ENCODE measurements at regions not wholly inside any gene's neighbourhood (a gene's known extent, or its start where the extent isn't known, plus 50 kb on each side); places are given as distances from the start of the nearest gene placed in this dataset.

- no peak for DNase-seq
Observed at GRCh38 chr4:28350485-28350884, 1489.8 kb downstream of the STIM2 start.

GRCh38 chr4:28351102-28351501, 1490.5 kb downstream of the STIM2 start:
- no peak for DNase-seq

- no peak for DNase-seq
Observed at GRCh38 chr4:28351826-28352225, 1491.2 kb downstream of the STIM2 start.

GRCh38 chr4:28354880-28355656, 1494.4 kb downstream of the STIM2 start:
- no peak for DNase-seq

GRCh38 chr4:28357990-28358389, 1497.3 kb downstream of the STIM2 start:
- DNase-seq = no peak

GRCh38 chr4:28358606-28359005, 1498.0 kb downstream of the STIM2 start:
- no peak for DNase-seq

GRCh38 chr4:28360681-28361080, 1500.0 kb downstream of the STIM2 start:
- DNase-seq = no peak

GRCh38 chr4:28362169-28362568, 1501.5 kb downstream of the STIM2 start:
- no peak for DNase-seq

GRCh38 chr4:28369499-28369898, 1508.9 kb downstream of the STIM2 start:
- no peak for DNase-seq

- no peak for DNase-seq
Observed at GRCh38 chr4:28373191-28373590, 1512.5 kb downstream of the STIM2 start.

- no peak for DNase-seq
Observed at GRCh38 chr4:28373601-28374000, 1513.0 kb downstream of the STIM2 start.

- no peak for DNase-seq
Observed at GRCh38 chr4:28378109-28378830, 1517.6 kb downstream of the STIM2 start.

GRCh38 chr4:28385801-28386200, 1525.2 kb downstream of the STIM2 start:
- DNase-seq = no peak

- DNase-seq = no peak
Observed at GRCh38 chr4:28386776-28387175, 1526.1 kb downstream of the STIM2 start.

GRCh38 chr4:28388471-28388870, 1527.8 kb downstream of the STIM2 start:
- DNase-seq = no peak

- no peak for DNase-seq
Observed at GRCh38 chr4:28391877-28392276, 1531.2 kb downstream of the STIM2 start.

GRCh38 chr4:28402751-28403150, 1542.1 kb downstream of the STIM2 start:
- no peak for DNase-seq

- DNase-seq = no peak
Observed at GRCh38 chr4:28421221-28421620, 1560.6 kb downstream of the STIM2 start.

GRCh38 chr4:28426251-28426650, 1565.6 kb downstream of the STIM2 start:
- DNase-seq = no peak

- DNase-seq = no peak
Observed at GRCh38 chr4:28427306-28428085, 1566.9 kb downstream of the STIM2 start.

GRCh38 chr4:28432348-28433025, 1571.8 kb downstream of the STIM2 start:
- DNase-seq = no peak

GRCh38 chr4:28435314-28435713, 1574.7 kb downstream of the STIM2 start:
- DNase-seq = no peak

Measured in right kidney (tissue), 1 donor.